ENCODE measurements at regions not wholly inside any gene's neighbourhood (a gene's known extent, or its start where the extent isn't known, plus 50 kb on each side); places are given as distances from the start of the nearest gene placed in this dataset.

DNA sequence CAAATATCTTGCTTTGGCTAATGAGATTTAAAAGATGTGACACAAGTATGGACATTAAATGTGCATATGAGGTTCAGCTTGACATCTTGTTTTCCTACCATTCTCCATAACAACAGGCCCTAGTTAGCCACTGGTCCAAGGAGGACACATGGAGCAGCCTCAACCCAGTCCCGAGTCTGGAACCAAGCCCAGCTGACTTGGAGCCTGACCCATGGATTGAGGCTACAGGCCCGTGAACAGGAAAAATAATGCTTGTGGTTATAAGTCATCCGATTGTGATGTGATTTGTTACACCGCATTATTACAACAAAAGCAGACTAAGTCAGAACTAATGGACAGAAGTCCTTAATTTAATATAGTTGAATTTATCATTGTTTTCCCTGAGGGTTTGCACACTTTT, 123.2 kb upstream of the BANK1 start:
- no peak for TF ChIP-seq CTCF (IDR thresholded peaks at IDR 0.05)
- no peak for TF ChIP-seq TCF7L2 (IDR thresholded peaks at IDR 0.05; ENCODE audit: low read depth, low read length)
- TF ChIP-seq, protein P1, sequence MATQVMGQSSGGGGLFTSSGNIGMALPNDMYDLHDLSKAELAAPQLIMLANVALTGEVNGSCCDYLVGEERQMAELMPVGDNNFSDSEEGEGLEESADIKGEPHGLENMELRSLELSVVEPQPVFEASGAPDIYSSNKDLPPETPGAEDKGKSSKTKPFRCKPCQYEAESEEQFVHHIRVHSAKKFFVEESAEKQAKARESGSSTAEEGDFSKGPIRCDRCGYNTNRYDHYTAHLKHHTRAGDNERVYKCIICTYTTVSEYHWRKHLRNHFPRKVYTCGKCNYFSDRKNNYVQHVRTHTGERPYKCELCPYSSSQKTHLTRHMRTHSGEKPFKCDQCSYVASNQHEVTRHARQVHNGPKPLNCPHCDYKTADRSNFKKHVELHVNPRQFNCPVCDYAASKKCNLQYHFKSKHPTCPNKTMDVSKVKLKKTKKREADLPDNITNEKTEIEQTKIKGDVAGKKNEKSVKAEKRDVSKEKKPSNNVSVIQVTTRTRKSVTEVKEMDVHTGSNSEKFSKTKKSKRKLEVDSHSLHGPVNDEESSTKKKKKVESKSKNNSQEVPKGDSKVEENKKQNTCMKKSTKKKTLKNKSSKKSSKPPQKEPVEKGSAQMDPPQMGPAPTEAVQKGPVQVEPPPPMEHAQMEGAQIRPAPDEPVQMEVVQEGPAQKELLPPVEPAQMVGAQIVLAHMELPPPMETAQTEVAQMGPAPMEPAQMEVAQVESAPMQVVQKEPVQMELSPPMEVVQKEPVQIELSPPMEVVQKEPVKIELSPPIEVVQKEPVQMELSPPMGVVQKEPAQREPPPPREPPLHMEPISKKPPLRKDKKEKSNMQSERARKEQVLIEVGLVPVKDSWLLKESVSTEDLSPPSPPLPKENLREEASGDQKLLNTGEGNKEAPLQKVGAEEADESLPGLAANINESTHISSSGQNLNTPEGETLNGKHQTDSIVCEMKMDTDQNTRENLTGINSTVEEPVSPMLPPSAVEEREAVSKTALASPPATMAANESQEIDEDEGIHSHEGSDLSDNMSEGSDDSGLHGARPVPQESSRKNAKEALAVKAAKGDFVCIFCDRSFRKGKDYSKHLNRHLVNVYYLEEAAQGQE (IDR thresholded peaks at IDR 0.05; ENCODE audit: insufficient read depth in 1 of 2, low read depth in 2 of 2, low read length in 1 of 2), result no peak
- no peak for TF ChIP-seq POLR2AphosphoS5 (IDR thresholded peaks at IDR 0.05; ENCODE audit: low read depth, low read length)
- no peak for TF ChIP-seq SIN3A (IDR thresholded peaks at IDR 0.05; ENCODE audit: borderline replicate concordance, insufficient read depth, low read depth, low read length)
